HG03378 (cell line): ENCODE measurements at regions not wholly inside any gene's neighbourhood (a gene's known extent, or its start where the extent isn't known, plus 50 kb on each side); places are given as distances from the start of the nearest gene placed in this dataset.

ENCODE experiments used
- ATAC-seq: cut with Tn5 transposase; IDR thresholded peaks from one replicate; pipeline ENCODE4 v1.9.1; 2021; ENCODE audit warnings: mild to moderate bottlenecking, moderate library complexity; ENCODE audit not compliant: unreplicated experiment

GRCh38 chr11:15577519-15577918, 462.8 kb downstream of the INSC start:
- ATAC-seq = no peak

- ATAC-seq = no peak
These were observed 464.7 kb downstream of the INSC start for GRCh38 chr11:15579287-15580001.

- no peak for ATAC-seq
These were observed 465.5 kb downstream of the INSC start for GRCh38 chr11:15580056-15580774.

GRCh38 chr11:15580775-15581095, 466.0 kb downstream of the INSC start:
- ATAC-seq = no peak

GRCh38 chr11:15584158-15584557, 469.4 kb downstream of the INSC start:
- no peak for ATAC-seq

GRCh38 chr11:15585602-15586331, 471.0 kb downstream of the INSC start:
- no peak for ATAC-seq

GRCh38 chr11:15586741-15587473, 472.2 kb downstream of the INSC start:
- no peak for ATAC-seq

- no peak for ATAC-seq
These were observed 474.4 kb downstream of the INSC start for GRCh38 chr11:15589070-15589626.

- no peak for ATAC-seq
These were observed 475.4 kb downstream of the INSC start for GRCh38 chr11:15590132-15590531.

GRCh38 chr11:15591112-15591537, 476.4 kb downstream of the INSC start:
- ATAC-seq = no peak

- no peak for ATAC-seq
These were observed 479.9 kb downstream of the INSC start for GRCh38 chr11:15594607-15595006.

GRCh38 chr11:15599376-15599775, 484.7 kb downstream of the INSC start:
- ATAC-seq = no peak

- ATAC-seq = no peak
These were observed 487.3 kb downstream of the INSC start for GRCh38 chr11:15602047-15602446.

GRCh38 chr11:15602785-15603567, 488.3 kb downstream of the INSC start:
- ATAC-seq = no peak

- no peak for ATAC-seq
These were observed 490.4 kb downstream of the INSC start for GRCh38 chr11:15605094-15605493.

GRCh38 chr11:15607361-15608036, 492.8 kb downstream of the INSC start:
- no peak for ATAC-seq

GRCh38 chr11:15609445-15609844, 494.7 kb downstream of the INSC start:
- no peak for ATAC-seq

- no peak for ATAC-seq
These were observed 496.2 kb downstream of the INSC start for GRCh38 chr11:15610881-15611280.

- no peak for ATAC-seq
These were observed 498.5 kb downstream of the INSC start for GRCh38 chr11:15613251-15613650.

- ATAC-seq = no peak
These were observed 499.1 kb downstream of the INSC start for GRCh38 chr11:15613789-15614188.
